Breast epithelium (tissue), 4 donors: ENCODE measurements at regions not wholly inside any gene's neighbourhood (a gene's known extent, or its start where the extent isn't known, plus 50 kb on each side); places are given as distances from the start of the nearest gene placed in this dataset.

Experiments used
- DNase-seq, 2 donors: peaks; one replicate each; pipeline ENCODE4 v3.0.0-alpha.2; 2019; ENCODE audit warnings: low spot score in 2 of 2
- H3K27ac ChIP-seq, 2 donors: fragments of 200-600 bp; sonication (generic) in 1 of 2; one replicate each; pipeline ENCODE4 v1.5.1; 2016 to 2019; ENCODE audit warnings: mild to moderate bottlenecking in 1 of 2
- H3K27me3 ChIP-seq, 2 donors: fragments of 200-600 bp; sonication (generic) in 1 of 2; one replicate each; pipeline versions ENCODE4 v1.5.1 to v1.6.0; 2017 to 2019; ENCODE audit warnings: control low read depth in 1 of 2, mild to moderate bottlenecking in 1 of 2
- H3K36me3 ChIP-seq: fragments of 200-600 bp; one replicate; pipeline ENCODE4 v1.5.1; 2019
- H3K4me1 ChIP-seq, 2 donors: fragments of 200-600 bp; sonication (generic); one replicate each; pipeline ENCODE4 v1.5.1; 2016 to 2019; ENCODE audit warnings: control low read depth in 1 of 2
- H3K4me3 ChIP-seq, 3 donors: fragments of 200-600 bp; sonication (generic); 1 replicate in 2 of 3; 2 replicates in 1 of 3; pipeline ENCODE4 v1.5.1; 2016 to 2019; ENCODE audit warnings: mild to moderate bottlenecking in 3 of 3, moderate library complexity in 2 of 3
- H3K9me3 ChIP-seq, 2 donors: fragments of 200-600 bp; sonication (generic) in 1 of 2; one replicate each; pipeline ENCODE4 v1.5.1; 2016 to 2019; ENCODE audit warnings: control low read depth in 1 of 2
- POLR2A ChIP-seq: fragments of 450-650 bp; IDR thresholded peaks from one replicate; pipeline ENCODE4 v1.6.1; 2016; ENCODE audit warnings: antibody characterized with exemption, mild to moderate bottlenecking, moderate library complexity
- POLR2AphosphoS5 ChIP-seq, 3 donors: sonication (generic); formaldehyde crosslinking; IDR thresholded peaks; one replicate each; pipeline ENCODE4 v1.6.1; 2017; ENCODE audit warnings: antibody characterized with exemption in 3 of 3
- intact Hi-C: fragments of 100-400 bp; cut with DNase I; formaldehyde crosslinking; loops from one replicate; pipeline ENCODE4 v1.15.1; 2023; ENCODE audit warnings: low total_unique reads
- TF ChIP-seq, protein P1 (sequence below), 3 donors: fragments of 450-650 bp; IDR thresholded peaks; one replicate each; pipeline ENCODE4 v1.5.1; 2016 to 2017; ENCODE audit warnings: antibody characterized with exemption in 3 of 3, mild to moderate bottlenecking in 3 of 3, moderate library complexity in 3 of 3

DNA sequence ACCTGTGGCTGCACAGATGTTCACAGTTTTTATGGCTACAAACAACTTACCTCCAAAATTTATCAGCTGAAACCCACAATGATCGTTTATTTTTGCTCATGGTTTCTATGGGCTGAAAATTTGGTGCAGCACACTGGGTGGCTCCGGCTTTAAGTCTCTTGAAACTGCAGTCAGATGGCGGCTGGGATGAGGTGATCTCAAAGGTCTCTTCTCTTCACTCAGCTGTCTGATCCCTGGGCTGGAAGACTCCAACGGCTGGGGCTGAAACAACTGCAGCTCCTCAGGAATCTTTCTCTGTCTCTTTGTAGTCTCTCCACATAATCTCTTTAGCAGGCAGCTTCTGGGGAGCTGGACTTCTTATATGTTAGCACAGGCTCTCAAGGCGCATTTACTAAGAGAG lies 117.3 kb upstream of the FAT3 start:
- TF ChIP-seq POLR2AphosphoS5 (IDR thresholded peaks at IDR 0.05), result no peak
- TF ChIP-seq, protein P1, sequence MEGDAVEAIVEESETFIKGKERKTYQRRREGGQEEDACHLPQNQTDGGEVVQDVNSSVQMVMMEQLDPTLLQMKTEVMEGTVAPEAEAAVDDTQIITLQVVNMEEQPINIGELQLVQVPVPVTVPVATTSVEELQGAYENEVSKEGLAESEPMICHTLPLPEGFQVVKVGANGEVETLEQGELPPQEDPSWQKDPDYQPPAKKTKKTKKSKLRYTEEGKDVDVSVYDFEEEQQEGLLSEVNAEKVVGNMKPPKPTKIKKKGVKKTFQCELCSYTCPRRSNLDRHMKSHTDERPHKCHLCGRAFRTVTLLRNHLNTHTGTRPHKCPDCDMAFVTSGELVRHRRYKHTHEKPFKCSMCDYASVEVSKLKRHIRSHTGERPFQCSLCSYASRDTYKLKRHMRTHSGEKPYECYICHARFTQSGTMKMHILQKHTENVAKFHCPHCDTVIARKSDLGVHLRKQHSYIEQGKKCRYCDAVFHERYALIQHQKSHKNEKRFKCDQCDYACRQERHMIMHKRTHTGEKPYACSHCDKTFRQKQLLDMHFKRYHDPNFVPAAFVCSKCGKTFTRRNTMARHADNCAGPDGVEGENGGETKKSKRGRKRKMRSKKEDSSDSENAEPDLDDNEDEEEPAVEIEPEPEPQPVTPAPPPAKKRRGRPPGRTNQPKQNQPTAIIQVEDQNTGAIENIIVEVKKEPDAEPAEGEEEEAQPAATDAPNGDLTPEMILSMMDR (IDR thresholded peaks at IDR 0.05), result no peak
- no peak for TF ChIP-seq POLR2A
- Histone ChIP-seq H3K9me3 (no peaks in the 10 kb centered on the region), H3K4me3 (no peak overlapping the region), H3K27me3 (no peaks in the 10 kb centered on the region), H3K36me3 (no peaks in the 10 kb centered on the region), H3K27ac (no peak overlapping the region), H3K4me1 (no peaks in the 10 kb centered on the region)
- intact Hi-C loops, result no loop called here
- no peak for DNase-seq

DNA sequence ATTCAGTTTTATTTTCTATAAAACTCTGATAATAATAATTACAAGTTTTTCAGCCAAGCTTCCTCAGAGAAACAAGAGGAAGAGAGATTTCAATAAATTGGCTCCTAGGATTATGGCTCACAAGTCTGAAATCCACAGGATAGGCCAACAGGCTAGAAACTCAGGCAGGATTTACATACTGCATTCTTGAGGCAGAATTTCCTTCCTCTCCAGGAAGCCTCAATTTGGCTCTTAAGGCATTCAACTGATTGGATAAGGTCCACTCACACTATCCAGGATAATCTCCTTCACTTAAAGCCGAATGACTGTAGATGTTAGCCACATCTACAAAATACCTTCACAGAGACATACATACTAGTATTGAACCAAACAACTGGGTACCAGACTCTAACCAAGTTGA lies 120.3 kb upstream of the FAT3 start:
- H3K36me3 ChIP-seq, result no peaks in the 10 kb centered on the region
- no peak for TF ChIP-seq POLR2AphosphoS5 (IDR thresholded peaks at IDR 0.05)
- no peak for TF ChIP-seq POLR2A
- TF ChIP-seq, protein P1 (IDR thresholded peaks at IDR 0.05), result no peak
- H3K9me3 ChIP-seq, result no peaks in the 10 kb centered on the region
- H3K4me1 ChIP-seq, result no peaks in the 10 kb centered on the region
- no peak overlapping the region for H3K4me3 ChIP-seq
- intact Hi-C loops, result no loop called here
- H3K27ac ChIP-seq, result no peak overlapping the region
- no peak for DNase-seq
- no peaks in the 10 kb centered on the region for H3K27me3 ChIP-seq

GRCh38 chr11:92101920-92102319 lies 122.7 kb upstream of the FAT3 start:
- Histone ChIP-seq H3K4me1 (no peaks in the 10 kb centered on the region), H3K36me3 (no peaks in the 10 kb centered on the region), H3K27me3 (no peaks in the 10 kb centered on the region), H3K27ac (no peak overlapping the region), H3K4me3 (no peak overlapping the region), H3K9me3 (no peaks in the 10 kb centered on the region)
- TF ChIP-seq, protein P1 (IDR thresholded peaks at IDR 0.05), result no peak
- no peak for TF ChIP-seq POLR2A
- TF ChIP-seq POLR2AphosphoS5 (IDR thresholded peaks at IDR 0.05), result no peak
- DNase-seq, result no peak
- intact Hi-C loops, result no loop called here

GRCh38 chr11:92099183-92099582 lies 125.4 kb upstream of the FAT3 start:
- Histone ChIP-seq H3K36me3 (no peaks in the 10 kb centered on the region), H3K27ac (no peak overlapping the region), H3K4me1 (no peaks in the 10 kb centered on the region), H3K4me3 (no peak overlapping the region), H3K9me3 (no peaks in the 10 kb centered on the region), H3K27me3 (no peaks in the 10 kb centered on the region)
- DNase-seq, result no peak
- TF ChIP-seq POLR2AphosphoS5 (IDR thresholded peaks at IDR 0.05), result no peak
- TF ChIP-seq, protein P1 (IDR thresholded peaks at IDR 0.05), result no peak
- TF ChIP-seq POLR2A, result no peak
- intact Hi-C loops, result no loop called here

- no peaks in the 10 kb centered on the region for H3K9me3 ChIP-seq
- H3K27ac ChIP-seq, result no peak overlapping the region
- TF ChIP-seq POLR2A, result no peak
- no peak for TF ChIP-seq POLR2AphosphoS5 (IDR thresholded peaks at IDR 0.05)
- TF ChIP-seq, protein P1 (IDR thresholded peaks at IDR 0.05), result no peak
- intact Hi-C loops, result no loop called here
- H3K4me1 ChIP-seq, result no peaks in the 10 kb centered on the region
- no peaks in the 10 kb centered on the region for H3K27me3 ChIP-seq
- no peak overlapping the region for H3K4me3 ChIP-seq
- H3K36me3 ChIP-seq, result no peaks in the 10 kb centered on the region
- no peak for DNase-seq
Observed at GRCh38 chr11:92098172-92098571, 126.4 kb upstream of the FAT3 start.
